PC-3 (cell line): ENCODE measurements at regions not wholly inside any gene's neighbourhood (a gene's known extent, or its start where the extent isn't known, plus 50 kb on each side); places are given as distances from the start of the nearest gene placed in this dataset.

Source experiments
- ATAC-seq: fragments of 200-7000 bp; cut with Tn5 transposase; 2 replicates; pipeline ENCODE4 v1.9.1; 2020; ENCODE audit warnings: mild to moderate bottlenecking, moderate library complexity
- BruUV-seq: library from RNA; stranded (reverse); fragments of 400-500 nt; replicated peaks from 2 replicates; lab custom pipeline; 2021; lab: Mats Ljungman, UMichigan
- CTCF ChIA-PET: fragments of 300-600 bp; sonication (Branson Sonifier 250); formaldehyde crosslinking; loops from one replicate; lab custom pipeline; 2022; ENCODE audit warnings: antibody characterized with exemption; lab: Charles Lee
- POLR2A ChIA-PET: fragments of 300-600 bp; sonication (Branson Sonifier 250); formaldehyde crosslinking; loops from one replicate; lab custom pipeline; 2022; ENCODE audit warnings: antibody characterized with exemption; ENCODE audit not compliant: unreplicated experiment; lab: Charles Lee
- DNase-seq: peaks from one replicate; pipeline ENCODE4 v3.0.0-alpha.2; 2015
- H2AFZ ChIP-seq: fragments of 300-600 bp; sonication (generic); 2 replicates; pipeline ENCODE4 v1.6.0; 2016; ENCODE audit warnings: antibody characterized with exemption, low read length
- H3F3A ChIP-seq: fragments of 300-600 bp; sonication (generic); one replicate; pipeline ENCODE4 v1.6.0; 2017; ENCODE audit warnings: antibody characterized with exemption, low read length, control low read depth, mild to moderate bottlenecking; ENCODE audit not compliant: unreplicated experiment
- H3K27ac ChIP-seq: fragments of 300-600 bp; sonication (generic); 2 replicates; pipeline ENCODE4 v1.5.1; 2016; ENCODE audit warnings: mild to moderate bottlenecking, low read length
- H3K27me3 ChIP-seq: fragments of 300-600 bp; sonication (generic); 2 replicates; pipeline ENCODE4 v1.6.1; 2016; ENCODE audit warnings: low read length, mixed read lengths
- H3K36me3 ChIP-seq: fragments of 300-600 bp; sonication (generic); 2 replicates; pipeline ENCODE4 v1.6.1; 2016; ENCODE audit warnings: low read depth, mixed run types, low read length, mixed read lengths
- H3K4me1 ChIP-seq: fragments of 300-600 bp; sonication (generic); 2 replicates; pipeline ENCODE4 v1.5.1; 2016; ENCODE audit warnings: low read length; ENCODE audit not compliant: insufficient read depth
- H3K4me2 ChIP-seq: fragments of 300-600 bp; sonication (generic); 2 replicates; pipeline ENCODE4 v1.6.0; 2016; ENCODE audit warnings: low read length
- H3K4me3 ChIP-seq: fragments of 300-600 bp; sonication (generic); 2 replicates; pipeline ENCODE4 v1.5.1; 2016; ENCODE audit warnings: mild to moderate bottlenecking, low read length, mixed read lengths
- H3K79me2 ChIP-seq: fragments of 300-600 bp; sonication (generic); 2 replicates; pipeline ENCODE4 v1.6.1; 2017; ENCODE audit warnings: low read length, mixed read lengths
- H3K9ac ChIP-seq: fragments of 300-600 bp; sonication (generic); 2 replicates; pipeline ENCODE4 v1.6.0; 2016; ENCODE audit warnings: mild to moderate bottlenecking, low read length
- H3K9me2 ChIP-seq: fragments of 300-600 bp; sonication (generic); replicated peaks from 2 replicates; pipeline ENCODE4 v1.6.1; 2016; ENCODE audit warnings: mixed run types, low read length, mixed read lengths
- H3K9me3 ChIP-seq: fragments of 300-600 bp; sonication (generic); 2 replicates; pipeline ENCODE4 v1.6.1; 2016; ENCODE audit warnings: low read length, mixed read lengths
- H4K20me1 ChIP-seq: fragments of 300-600 bp; sonication (generic); 2 replicates; pipeline ENCODE4 v1.6.1; 2016; ENCODE audit warnings: low read length, mixed read lengths
- CTCF ChIP-seq: fragments of 300-600 bp; sonication (generic); conservative IDR thresholded peaks from 2 replicates; pipeline ENCODE4 v1.5.1; 2017; ENCODE audit warnings: antibody characterized with exemption, low read depth, mild to moderate bottlenecking, low read length
- EZH2 ChIP-seq: fragments of 300-600 bp; sonication (generic); IDR thresholded peaks from one replicate; pipeline ENCODE4 v1.6.1; 2017; ENCODE audit warnings: antibody characterized with exemption, mild to moderate bottlenecking, low read length; ENCODE audit not compliant: unreplicated experiment
- EZH2phosphoT487 ChIP-seq: fragments of 300-600 bp; sonication (generic); IDR thresholded peaks from 2 replicates; pipeline ENCODE4 v1.6.1; 2018; ENCODE audit warnings: mild to moderate bottlenecking, antibody characterized with exemption, low read length, borderline replicate concordance
- intact Hi-C: fragments of 100-400 bp; cut with micrococcal nuclease; formaldehyde crosslinking; loops from 2 replicates; pipeline ENCODE4 v1.9.0; 2023

- Histone ChIP-seq H3K4me1 (no peaks in the 10 kb centered on the region), H3K79me2 (no peaks in the 10 kb centered on the region), H3F3A (no peaks in the 10 kb centered on the region), H4K20me1 (no peaks in the 10 kb centered on the region), H3K9me3 (no peaks in the 10 kb centered on the region), H3K9ac (no peak overlapping the region), H3K27me3 (no peaks in the 10 kb centered on the region), H3K4me3 (no peak overlapping the region), H3K36me3 (no peaks in the 10 kb centered on the region), H3K4me2 (no peak overlapping the region), H3K9me2 (no peaks in the 10 kb centered on the region), H2AFZ (no peak overlapping the region), H3K27ac (no peak overlapping the region)
- TF ChIP-seq EZH2 = no peak
- TF ChIP-seq EZH2phosphoT487 = no peak
- TF ChIP-seq CTCF = no peak
- DNase-seq (peak; percentile 14), ATAC-seq (no peak)
- ChIA-PET CTCF (no interaction called here), POLR2A (no interaction called here)
- intact Hi-C loops = no loop called here
- no TSS peak for BruUV-seq
Observed at GRCh38 chr1:97006044-97006661, 284.6 kb downstream of the PTBP2 start.

DNA sequence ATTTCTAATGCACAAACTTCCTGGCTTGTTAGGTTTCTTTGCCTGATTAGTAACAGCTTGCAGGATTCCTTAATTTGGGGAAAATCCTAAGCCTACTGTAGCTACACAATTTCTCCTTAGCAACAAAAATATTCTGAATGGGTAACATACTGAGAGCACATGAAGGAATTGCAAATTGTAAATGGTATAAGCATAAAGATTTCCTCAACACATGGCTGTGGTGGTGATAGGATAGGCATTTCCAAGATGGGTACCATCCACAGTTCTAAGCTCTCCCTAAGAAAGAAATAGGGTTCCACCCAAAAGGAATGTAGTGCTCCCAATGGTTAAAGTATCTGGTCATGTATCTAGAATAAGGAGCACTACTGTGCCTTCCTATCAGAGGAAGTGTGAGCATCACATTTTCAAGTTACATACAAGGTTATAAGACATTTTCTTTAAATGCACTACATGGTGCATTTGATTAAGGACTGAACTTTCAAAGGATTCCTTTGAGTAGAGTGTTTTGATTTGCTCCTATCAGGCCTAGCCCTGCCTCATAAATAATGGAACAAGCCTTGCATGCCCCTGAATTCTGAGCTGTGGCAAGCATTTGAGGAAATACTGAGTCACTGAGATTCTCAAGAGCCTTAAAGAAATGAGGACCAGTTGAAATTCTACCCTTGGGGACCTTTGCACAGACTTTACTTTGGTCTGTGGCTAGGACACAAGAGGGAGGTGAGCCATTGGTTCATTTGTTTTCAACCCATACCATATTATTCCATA is 286.4 kb downstream of the PTBP2 start:
- intact Hi-C loops = no loop called here
- Histone ChIP-seq H3K4me2 (no peak overlapping the region), H3K4me1 (no peaks in the 10 kb centered on the region), H3K9me2 (no peaks in the 10 kb centered on the region), H3K4me3 (no peak overlapping the region), H3K27ac (no peak overlapping the region), H3K27me3 (no peaks in the 10 kb centered on the region), H4K20me1 (no peaks in the 10 kb centered on the region), H3K9ac (no peak overlapping the region), H2AFZ (no peak overlapping the region), H3K36me3 (no peaks in the 10 kb centered on the region), H3F3A (no peaks in the 10 kb centered on the region), H3K79me2 (no peaks in the 10 kb centered on the region), H3K9me3 (no peaks in the 10 kb centered on the region)
- ChIA-PET POLR2A (no interaction called here), CTCF (no interaction called here)
- DNase-seq (peak; percentile 8), ATAC-seq (no peak)
- BruUV-seq = no TSS peak
- TF ChIP-seq EZH2phosphoT487 (no peak), EZH2 (no peak), CTCF (no peak)
